SK-N-SH (cell line): ENCODE measurements at regions not wholly inside any gene's neighbourhood (a gene's known extent, or its start where the extent isn't known, plus 50 kb on each side); places are given as distances from the start of the nearest gene placed in this dataset.
"Not testable (repeated sequence)": the region's sequence is repeated elsewhere in the genome, so short reads cannot be mapped to it uniquely, and the experiment has no call there.

ENCODE experiments used
- CTCF ChIA-PET: fragments of 300-600, 350-600 bp; formaldehyde crosslinking; extraction: SDS; loops from one replicate; lab custom pipeline; 2021; lab: Yijun Ruan, JAX
- POLR2A ChIA-PET: fragments of 350-600 bp; sonication (Branson Sonifier 250); formaldehyde crosslinking; extraction: SDS; loops from one replicate; lab custom pipeline; 2020; ENCODE audit warnings: antibody characterized with exemption, inconsistent platforms; lab: Yijun Ruan, JAX
- DNase-seq: peaks from one replicate; pipeline ENCODE4 v3.0.0; 2012
- H2AFZ ChIP-seq: fragments of 200-600 bp; sonication (generic); 2 replicates; pipeline ENCODE4 v1.8.1; 2016; ENCODE audit warnings: antibody characterized with exemption, mild to moderate bottlenecking, low read depth
- H3F3A ChIP-seq: fragments of 200-600 bp; sonication (generic); replicated peaks from 2 replicates; pipeline ENCODE3; 2016; ENCODE audit warnings: antibody characterized with exemption, mild to moderate bottlenecking; ENCODE audit not compliant: insufficient read depth
- H3K27ac ChIP-seq, 2 experiments: fragments of 200-500 bp in 1 of 2; fragments of 200-600 bp in 1 of 2; sonication (Bioruptor generic) in 1 of 2; sonication (generic), shearing (Covaris generic) in 1 of 2; 2 replicates each; pipeline versions ENCODE4 v1.5.1 to v1.6.1; 2014 to 2016; ENCODE audit warnings: low read depth in 2 of 2, inconsistent platforms in 1 of 2, low read length in 1 of 2, mild to moderate bottlenecking in 1 of 2, mixed read lengths in 1 of 2
- H3K27me3 ChIP-seq: fragments of 200-600 bp; sonication (generic), shearing (Covaris generic); 2 replicates; pipeline ENCODE4 v1.6.1; 2016; ENCODE audit warnings: mixed run types; ENCODE audit not compliant: insufficient read depth
- H3K36me3 ChIP-seq, 2 experiments: fragments of 200-500 bp in 1 of 2; fragments of 200-600 bp in 1 of 2; sonication (Bioruptor generic) in 1 of 2; sonication (generic) in 1 of 2; replicated peaks in 1 of 2; 2 replicates each; pipeline versions ENCODE3 to v1.5.1; 2014 to 2016; ENCODE audit warnings: low read length in 1 of 2, mild to moderate bottlenecking in 1 of 2; ENCODE audit not compliant: insufficient read depth in 2 of 2, control insufficient read depth in 1 of 2
- H3K4me1 ChIP-seq, 2 experiments: fragments of 200-500 bp in 1 of 2; fragments of 200-600 bp in 1 of 2; sonication (Bioruptor generic) in 1 of 2; sonication (generic), shearing (Covaris generic) in 1 of 2; 2 replicates each; pipeline versions ENCODE4 v1.5.1 to v1.6.1; 2014 to 2016; ENCODE audit warnings: low read depth in 1 of 2, low read length in 1 of 2, mixed run types in 1 of 2; ENCODE audit not compliant: insufficient read depth in 2 of 2, control insufficient read depth in 1 of 2
- H3K4me2 ChIP-seq: fragments of 200-600 bp; sonication (generic), shearing (Covaris generic); 2 replicates; pipeline ENCODE4 v1.6.1; 2017; ENCODE audit warnings: mixed run types
- H3K4me3 ChIP-seq, 2 experiments: fragments of 200-500 bp in 1 of 2; fragments of 200-600 bp in 1 of 2; sonication (Bioruptor generic) in 1 of 2; sonication (generic), shearing (Covaris generic) in 1 of 2; 2 replicates each; pipeline versions ENCODE4 v1.5.1 to v1.8.1; 2014 to 2016; ENCODE audit warnings: low read depth in 2 of 2, inconsistent platforms in 1 of 2, low read length in 1 of 2, mild to moderate bottlenecking in 1 of 2, mixed read lengths in 1 of 2, moderate library complexity in 1 of 2
- H3K79me2 ChIP-seq: fragments of 200-600 bp; sonication (generic); 2 replicates; pipeline ENCODE4 v1.8.1; 2017; ENCODE audit warnings: mild to moderate bottlenecking; ENCODE audit not compliant: insufficient read depth
- H3K9ac ChIP-seq: fragments of 200-600 bp; sonication (generic); 2 replicates; pipeline ENCODE4 v1.6.1; 2017; ENCODE audit warnings: mixed run types
- H3K9me2 ChIP-seq: fragments of 200-600 bp; sonication (generic); 2 replicates; pipeline ENCODE4 v1.6.1; 2017; ENCODE audit warnings: mixed run types
- H3K9me3 ChIP-seq: fragments of 200-600 bp; sonication (generic); 2 replicates; pipeline ENCODE4 v1.6.1; 2017; ENCODE audit warnings: mixed run types, mild to moderate bottlenecking, moderate library complexity
- H4K20me1 ChIP-seq: fragments of 200-600 bp; sonication (generic); 2 replicates; pipeline ENCODE4 v1.6.1; 2017; ENCODE audit warnings: mild to moderate bottlenecking, mixed run types; ENCODE audit not compliant: insufficient read depth
- CHD2 ChIP-seq: fragments of 150-350 bp; IDR thresholded peaks from 2 replicates; pipeline ENCODE4 v1.6.1; 2018; ENCODE audit warnings: low read length; ENCODE audit not compliant: partially characterized antibody
- EP300 ChIP-seq, 2 experiments: IDR thresholded peaks; 2 replicates each; pipeline versions ENCODE4 v1.4.0 to v1.6.1; 2012; ENCODE audit warnings: borderline replicate concordance in 1 of 2, low read depth in 1 of 2, low read length in 1 of 2
- FOSL2 ChIP-seq: IDR thresholded peaks from 2 replicates; pipeline ENCODE4 v1.4.0; 2012; ENCODE audit warnings: low read depth, mild to moderate bottlenecking, moderate library complexity, borderline replicate concordance
- FOXJ3 ChIP-seq: sonication (generic); formaldehyde crosslinking; IDR thresholded peaks from 2 replicates; pipeline ENCODE4 v1.5.1; 2020; ENCODE audit warnings: mild to moderate bottlenecking, missing genetic modification reagents
- FOXM1 ChIP-seq: IDR thresholded peaks from 2 replicates; pipeline ENCODE4 v1.4.0; 2012; ENCODE audit warnings: low read depth, mild to moderate bottlenecking
- GABPA ChIP-seq: IDR thresholded peaks from 2 replicates; pipeline ENCODE4 v1.4.0; 2012; ENCODE audit warnings: low read depth, mild to moderate bottlenecking
- JUND ChIP-seq: IDR thresholded peaks from 2 replicates; pipeline ENCODE4 v1.4.0; 2012
- MXI1 ChIP-seq: IDR thresholded peaks from 2 replicates; pipeline ENCODE4 v1.6.1; 2012; ENCODE audit warnings: mild to moderate bottlenecking, low read depth, low read length, improper control_type of control experiment
- NFIC ChIP-seq: IDR thresholded peaks from 2 replicates; pipeline ENCODE4 v1.4.0; 2012; ENCODE audit warnings: borderline replicate concordance
- NRF1 ChIP-seq: IDR thresholded peaks from 2 replicates; pipeline ENCODE4 v1.6.1; 2012; ENCODE audit warnings: low read depth, mild to moderate bottlenecking, low read length
- REST ChIP-seq: IDR thresholded peaks from 2 replicates; pipeline ENCODE4 v1.6.1; 2012; ENCODE audit warnings: mild to moderate bottlenecking, low read depth, low read length, moderate library complexity
- RFX5 ChIP-seq: IDR thresholded peaks from 2 replicates; pipeline ENCODE4 v1.6.1; 2012; ENCODE audit warnings: mild to moderate bottlenecking, improper control_type of control experiment, low read length
- RXRA ChIP-seq: IDR thresholded peaks from 2 replicates; pipeline ENCODE4 v1.4.0; 2012; ENCODE audit warnings: low read depth, mild to moderate bottlenecking, borderline replicate concordance
- TAF1 ChIP-seq: IDR thresholded peaks from 2 replicates; pipeline ENCODE4 v1.6.1; 2012; ENCODE audit warnings: low read depth, mild to moderate bottlenecking, low read length, moderate library complexity, borderline replicate concordance
- TCF12 ChIP-seq: IDR thresholded peaks from 2 replicates; pipeline ENCODE4 v1.4.0; 2012
- USF1 ChIP-seq: IDR thresholded peaks from 2 replicates; pipeline ENCODE4 v1.4.0; 2012; ENCODE audit warnings: low read depth, borderline replicate concordance
- USF2 ChIP-seq: fragments of 150-350 bp; IDR thresholded peaks from 2 replicates; pipeline ENCODE4 v1.6.1; 2017; ENCODE audit warnings: antibody characterized with exemption, low read length, low read depth, borderline replicate concordance
- WGBS: methylation state at CpG from one replicate; pipeline ENCODE4 v1.1.6; 2017; ENCODE audit warnings: low lambda C conversion rate; 5-methylcytosine and 5-hydroxymethylcytosine counted together
- TF ChIP-seq, protein P1 (sequence below): fragments of 150-350 bp; IDR thresholded peaks from 2 replicates; pipeline ENCODE4 v1.6.1; 2016; ENCODE audit warnings: mild to moderate bottlenecking, low read depth, low read length

DNA sequence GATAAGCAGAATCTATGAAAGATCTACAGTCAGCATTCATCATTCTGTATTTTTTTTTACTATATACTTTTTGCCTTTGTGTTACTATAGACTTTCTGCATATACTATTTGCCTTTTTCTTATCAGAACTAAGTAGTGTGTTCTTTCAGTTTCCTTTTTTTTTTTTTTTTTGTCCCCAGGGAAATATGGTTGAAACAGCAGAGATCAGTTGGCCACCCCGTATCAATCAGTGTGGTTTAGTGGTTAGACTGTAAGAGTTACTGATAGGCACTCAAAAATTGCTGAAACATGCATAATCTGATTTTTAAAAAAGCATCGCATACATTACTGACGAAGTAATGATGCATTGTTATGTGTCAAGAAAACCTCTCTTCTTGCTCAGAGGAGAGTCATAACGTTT is 990.8 kb upstream of the EDIL3 start (continued):
- TF ChIP-seq REST (no peak), GABPA (no peak)

- TF ChIP-seq MXI1 = no peak
- TF ChIP-seq FOSL2 = no peak
- TF ChIP-seq FOXJ3 (CRISPR knock-in tag) = no peak
- TF ChIP-seq REST = no peak
- no peak for TF ChIP-seq FOXM1
- TF ChIP-seq GABPA = no peak
- no peak for TF ChIP-seq TAF1
- TF ChIP-seq NFIC = no peak
- TF ChIP-seq, protein P1, sequence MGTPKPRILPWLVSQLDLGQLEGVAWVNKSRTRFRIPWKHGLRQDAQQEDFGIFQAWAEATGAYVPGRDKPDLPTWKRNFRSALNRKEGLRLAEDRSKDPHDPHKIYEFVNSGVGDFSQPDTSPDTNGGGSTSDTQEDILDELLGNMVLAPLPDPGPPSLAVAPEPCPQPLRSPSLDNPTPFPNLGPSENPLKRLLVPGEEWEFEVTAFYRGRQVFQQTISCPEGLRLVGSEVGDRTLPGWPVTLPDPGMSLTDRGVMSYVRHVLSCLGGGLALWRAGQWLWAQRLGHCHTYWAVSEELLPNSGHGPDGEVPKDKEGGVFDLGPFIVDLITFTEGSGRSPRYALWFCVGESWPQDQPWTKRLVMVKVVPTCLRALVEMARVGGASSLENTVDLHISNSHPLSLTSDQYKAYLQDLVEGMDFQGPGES = no peak
- no peak for TF ChIP-seq USF2
- TF ChIP-seq CHD2 = no peak
- TF ChIP-seq USF1 = no peak
- no peak for TF ChIP-seq TCF12
- TF ChIP-seq RFX5 = no peak
- TF ChIP-seq NRF1 = no peak
- no peak for TF ChIP-seq EP300 (IDR thresholded peaks at IDR 0.05; ENCODE audit: borderline replicate concordance in 1 of 2, low read depth in 1 of 2, low read length in 1 of 2)
- no peak for TF ChIP-seq JUND
- TF ChIP-seq RXRA = no peak
- TF ChIP-seq, all 33 proteins: peak for 0
- POLR2A ChIA-PET = no interaction called here
These were observed 1004.1 kb upstream of the EDIL3 start for GRCh38 chr5:85388770-85389169.

DNA sequence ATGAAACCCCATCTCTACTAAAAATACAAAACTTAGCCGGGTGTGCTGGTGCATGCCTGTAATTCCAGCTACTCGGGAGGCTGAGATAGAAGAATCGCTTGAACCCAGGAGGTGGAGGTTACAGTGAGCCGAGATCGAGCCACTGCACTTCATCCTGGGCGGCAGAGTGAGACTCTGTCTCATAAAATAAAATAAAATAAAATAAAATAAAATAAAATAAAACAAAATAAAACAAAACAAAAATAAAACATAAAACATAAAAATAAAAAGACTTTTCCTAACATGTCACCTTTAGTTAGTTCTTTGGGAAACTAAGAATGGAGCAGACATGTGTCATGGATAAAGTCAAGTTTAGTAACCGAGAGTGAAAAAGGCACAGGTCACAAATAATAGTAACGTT is 1007.6 kb upstream of the EDIL3 start:
- 4% methylated on average over 8 of the region's 8 CpGs for WGBS
- CTCF ChIA-PET = not testable (repeated sequence)

More at GRCh38 chr5:85388770-85389169, 1004.1 kb upstream of the EDIL3 start:
- Histone ChIP-seq H3K79me2 (no peaks in the 10 kb centered on the region), H3K9me2 (no peaks in the 10 kb centered on the region), H3K4me1 (no peaks in the 10 kb centered on the region), H3K36me3 (no peaks in the 10 kb centered on the region), H3K4me2 (no peak overlapping the region), H3K27me3 (no peaks in the 10 kb centered on the region), H3K9me3 (no peaks in the 10 kb centered on the region), H2AFZ (no peak overlapping the region), H3F3A (no peaks in the 10 kb centered on the region), H3K27ac (no peak overlapping the region), H3K9ac (no peak overlapping the region), H4K20me1 (no peaks in the 10 kb centered on the region), H3K4me3 (no peak overlapping the region)
- 6% methylated on average over 3 of the region's 3 CpGs for WGBS
- DNase-seq = no peak
- CTCF ChIA-PET = interaction anchor here (0.6 kb wide), 1 partner anchor 15 kb away, joined by 3 read pairs; no protein-coding TSS in a partner anchor

More for the DNA sequence above, 1007.6 kb upstream of the EDIL3 start:
- H3K9me3 ChIP-seq, H3K4me2 ChIP-seq, H3F3A ChIP-seq, H3K36me3 ChIP-seq, H3K4me3 ChIP-seq, H3K27me3 ChIP-seq, H3K27ac ChIP-seq, H4K20me1 ChIP-seq, DNase-seq, H3K9me2 ChIP-seq, H3K9ac ChIP-seq, H3K4me1 ChIP-seq, H3K79me2 ChIP-seq, POLR2A ChIA-PET, H2AFZ ChIP-seq: not testable (repeated sequence)
